Neural crest cell (in vitro differentiated cells): ENCODE measurements at regions not wholly inside any gene's neighbourhood (a gene's known extent, or its start where the extent isn't known, plus 50 kb on each side); places are given as distances from the start of the nearest gene placed in this dataset.
A peak's percentile ranks its signal among the peaks of the same experiment; 100 is the strongest.

ENCODE experiments used
- DNase-seq: peaks from one replicate; pipeline ENCODE4 v3.0.0; 2021; ENCODE audit warnings: low read depth, mixed read lengths, low spot score
- H3K27ac Mint-ChIP-seq: one replicate; pipeline ENCODE4 v1.8.0; 2021; ENCODE audit warnings: mild to moderate bottlenecking, mixed read lengths; ENCODE audit not compliant: unreplicated experiment
- H3K27me3 Mint-ChIP-seq: 2 replicates; pipeline ENCODE4 v1.8.0; 2021; ENCODE audit warnings: low read depth, mild to moderate bottlenecking, mixed read lengths
- H3K36me3 Mint-ChIP-seq: 2 replicates; pipeline ENCODE4 v1.8.0; 2021; ENCODE audit warnings: low read depth, mild to moderate bottlenecking, mixed read lengths
- H3K4me1 Mint-ChIP-seq: 2 replicates; pipeline ENCODE4 v1.8.0; 2021; ENCODE audit warnings: mixed read lengths
- H3K4me3 Mint-ChIP-seq: one replicate; pipeline ENCODE4 v1.8.0; 2021; ENCODE audit warnings: mild to moderate bottlenecking, mixed read lengths
- H3K9me3 Mint-ChIP-seq: 2 replicates; pipeline ENCODE4 v1.8.0; 2021; ENCODE audit warnings: mixed read lengths
- CTCF ChIP-seq: fragments of 200-600 bp; sonication (generic); conservative IDR thresholded peaks from 2 replicates; pipeline ENCODE4 v1.5.0; 2021; ENCODE audit warnings: antibody characterized with exemption, mild to moderate bottlenecking

- no peak for DNase-seq
- Mint-ChIP-seq H3K36me3 (no peaks in the 10 kb centered on the region), H3K27ac (peak overlapping the region; percentile 12), H3K4me1 (no peaks in the 10 kb centered on the region), H3K9me3 (no peaks in the 10 kb centered on the region), H3K27me3 (no peaks in the 10 kb centered on the region), H3K4me3 (no peak overlapping the region)
- no peak for TF ChIP-seq CTCF
These were observed 2048.0 kb downstream of the SUCLG1 start for GRCh38 chr2:82411071-82411470.

GRCh38 chr2:82395531-82395930 lies 2063.5 kb downstream of the SUCLG1 start:
- no peaks in the 10 kb centered on the region for H3K36me3 Mint-ChIP-seq

GRCh38 chr2:82391386-82391785 lies 2067.7 kb downstream of the SUCLG1 start:
- Mint-ChIP-seq H3K4me1 (peaks cover 8% of the 10 kb centered on the region), H3K27ac (no peak overlapping the region), H3K9me3 (no peaks in the 10 kb centered on the region), H3K27me3 (no peaks in the 10 kb centered on the region), H3K4me3 (no peak overlapping the region), H3K36me3 (no peaks in the 10 kb centered on the region)
- TF ChIP-seq CTCF: no peak
- no peak for DNase-seq

More at GRCh38 chr2:82395531-82395930, 2063.5 kb downstream of the SUCLG1 start:
- Mint-ChIP-seq H3K27me3 (no peaks in the 10 kb centered on the region), H3K27ac (no peak overlapping the region), H3K9me3 (no peaks in the 10 kb centered on the region), H3K4me3 (no peak overlapping the region), H3K4me1 (peaks cover 8% of the 10 kb centered on the region)
- no peak for TF ChIP-seq CTCF
- no peak for DNase-seq

GRCh38 chr2:82355622-82356021 lies 2051.1 kb upstream of the LRRTM1 start:
- H3K9me3 Mint-ChIP-seq: peaks cover 7% of the 10 kb centered on the region
- H3K27ac Mint-ChIP-seq: no peak overlapping the region
- TF ChIP-seq CTCF: no peak

GRCh38 chr2:82345910-82346309 lies 2041.4 kb upstream of the LRRTM1 start:
- H3K4me1 Mint-ChIP-seq: no peaks in the 10 kb centered on the region
- no peaks in the 10 kb centered on the region for H3K27me3 Mint-ChIP-seq

More at GRCh38 chr2:82355622-82356021, 2051.1 kb upstream of the LRRTM1 start:
- no peaks in the 10 kb centered on the region for H3K27me3 Mint-ChIP-seq
- no peak overlapping the region for H3K4me3 Mint-ChIP-seq
- no peaks in the 10 kb centered on the region for H3K36me3 Mint-ChIP-seq
- no peak for DNase-seq
- no peaks in the 10 kb centered on the region for H3K4me1 Mint-ChIP-seq

More at GRCh38 chr2:82345910-82346309, 2041.4 kb upstream of the LRRTM1 start:
- Mint-ChIP-seq H3K9me3 (no peaks in the 10 kb centered on the region), H3K36me3 (no peaks in the 10 kb centered on the region), H3K27ac (no peak overlapping the region), H3K4me3 (no peak overlapping the region)
- no peak for TF ChIP-seq CTCF
- DNase-seq: no peak
